HG03521 (cell line): ENCODE measurements at regions not wholly inside any gene's neighbourhood (a gene's known extent, or its start where the extent isn't known, plus 50 kb on each side); places are given as distances from the start of the nearest gene placed in this dataset.

Source experiments
- ATAC-seq: cut with Tn5 transposase; IDR thresholded peaks from one replicate; pipeline ENCODE4 v1.9.1; 2021; ENCODE audit warnings: mild to moderate bottlenecking, moderate library complexity; ENCODE audit not compliant: unreplicated experiment

GRCh38 chr2:19785867-19786266 is 115.9 kb downstream of the TTC32 start:
- no peak for ATAC-seq

GRCh38 chr2:19785447-19785846 is 116.3 kb downstream of the TTC32 start:
- ATAC-seq: no peak

- no peak for ATAC-seq
Measured at GRCh38 chr2:19784456-19784855, 117.3 kb downstream of the TTC32 start.

GRCh38 chr2:19783935-19784334 is 117.8 kb downstream of the TTC32 start:
- no peak for ATAC-seq

- no peak for ATAC-seq
Measured at GRCh38 chr2:19776941-19777514, 124.8 kb downstream of the TTC32 start.

- ATAC-seq: no peak
Measured at GRCh38 chr2:19775838-19776237, 125.9 kb downstream of the TTC32 start.

DNA sequence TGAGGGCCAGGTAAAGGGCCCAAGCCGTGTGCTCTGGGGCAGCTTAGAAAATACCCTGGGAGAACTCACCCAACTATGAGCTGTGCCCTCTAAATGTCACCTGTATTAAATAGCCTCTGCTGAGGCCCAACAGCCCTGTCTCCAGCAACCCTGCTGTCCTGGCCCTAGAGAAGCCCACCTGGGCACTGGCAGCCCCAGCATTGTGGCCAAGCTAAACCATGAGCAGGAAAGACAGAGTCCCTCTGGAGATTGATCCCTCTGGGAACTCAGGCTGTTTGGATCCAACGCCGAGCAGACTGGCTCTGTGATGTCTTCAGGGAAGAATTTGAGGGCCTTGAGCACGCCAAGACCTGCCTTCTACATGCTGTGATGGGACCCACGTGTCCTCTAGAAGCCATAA is 126.5 kb downstream of the TTC32 start:
- no peak for ATAC-seq

GRCh38 chr2:19774805-19775176 is 127.0 kb downstream of the TTC32 start:
- no peak for ATAC-seq

GRCh38 chr2:19772981-19773380 is 128.8 kb downstream of the TTC32 start:
- no peak for ATAC-seq

DNA sequence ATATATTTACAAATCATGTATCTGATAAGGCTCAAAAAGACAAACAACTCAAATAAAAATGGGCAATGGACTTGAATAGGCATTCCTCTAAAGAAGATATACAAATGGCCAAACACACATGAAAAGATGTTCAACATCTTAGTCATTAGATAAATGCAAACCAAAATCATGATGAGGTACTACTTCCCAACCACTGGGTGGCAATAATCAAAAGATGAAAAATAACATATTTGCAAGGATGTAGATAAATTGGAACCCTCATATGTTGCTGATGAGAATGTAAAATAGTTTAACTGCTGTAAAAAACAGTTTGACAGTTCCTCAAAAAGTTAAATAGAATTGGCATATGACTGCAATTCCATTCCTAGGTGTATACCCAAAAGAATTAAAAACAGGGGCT is 132.3 kb downstream of the TTC32 start:
- no peak for ATAC-seq

DNA sequence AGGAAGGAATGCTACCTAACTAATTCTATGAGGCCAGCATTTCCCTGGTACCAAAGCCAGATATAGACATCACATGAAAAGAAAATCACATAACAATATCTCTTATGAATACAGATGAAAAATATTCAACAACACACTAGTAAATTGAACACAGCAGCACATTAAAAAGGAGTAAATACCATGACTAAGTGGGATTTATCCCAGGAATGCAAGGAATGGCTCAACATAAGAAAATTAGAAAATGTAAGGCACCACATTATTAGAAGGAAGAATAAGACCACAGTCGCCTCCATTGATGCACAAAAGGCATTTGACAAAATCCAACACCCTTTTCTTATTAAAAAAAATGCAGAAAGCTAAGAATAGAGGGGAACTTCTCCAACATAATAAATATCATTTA is 133.9 kb downstream of the TTC32 start:
- no peak for ATAC-seq

DNA sequence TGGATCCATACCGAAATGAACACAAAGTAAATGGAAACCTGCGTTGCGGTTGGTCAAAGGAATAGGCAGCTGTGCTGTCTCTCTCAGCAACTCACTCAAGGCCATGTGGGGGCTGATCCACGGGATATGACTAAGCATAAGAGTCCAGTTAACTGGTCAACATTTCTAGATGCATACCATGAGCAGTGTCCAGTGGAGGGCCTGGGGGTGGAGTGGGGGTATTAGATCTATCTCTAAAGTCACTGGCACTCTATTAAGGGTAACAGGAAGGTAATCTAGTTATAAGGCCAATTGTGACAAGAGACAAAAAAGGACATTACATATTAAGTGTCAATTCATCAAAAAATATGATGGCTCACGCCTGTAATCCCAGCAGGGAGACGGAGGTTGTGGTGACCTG is 136.8 kb downstream of the TTC32 start:
- ATAC-seq: no peak

GRCh38 chr2:19763731-19764130 is 138.1 kb downstream of the TTC32 start:
- ATAC-seq: no peak

- ATAC-seq: no peak
Measured at GRCh38 chr2:19762959-19763605, 138.7 kb downstream of the TTC32 start.

GRCh38 chr2:19762142-19762541 is 139.6 kb downstream of the TTC32 start:
- ATAC-seq: no peak

DNA sequence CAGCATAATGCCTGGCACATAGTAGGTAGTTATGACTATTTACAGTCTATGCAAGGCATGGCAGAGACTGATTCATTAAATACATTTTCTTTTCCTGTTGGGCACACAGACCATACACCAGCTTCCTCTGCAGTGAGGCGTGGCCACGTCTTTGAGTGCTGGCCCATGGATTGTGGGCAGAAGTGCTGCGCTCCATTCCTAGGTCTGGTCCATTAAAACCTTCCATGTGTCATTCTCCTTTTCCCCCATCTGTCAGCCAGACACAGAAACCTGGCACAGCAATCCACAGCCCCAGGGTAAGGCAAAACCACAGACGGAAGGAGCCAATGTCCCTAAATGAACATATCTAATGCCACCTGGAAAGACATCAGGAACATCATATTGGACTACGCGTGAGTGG is 141.9 kb downstream of the TTC32 start:
- no peak for ATAC-seq

- no peak for ATAC-seq
Measured at GRCh38 chr2:19758658-19759057, 143.1 kb downstream of the TTC32 start.

GRCh38 chr2:19757586-19757985 is 144.2 kb downstream of the TTC32 start:
- ATAC-seq: no peak

DNA sequence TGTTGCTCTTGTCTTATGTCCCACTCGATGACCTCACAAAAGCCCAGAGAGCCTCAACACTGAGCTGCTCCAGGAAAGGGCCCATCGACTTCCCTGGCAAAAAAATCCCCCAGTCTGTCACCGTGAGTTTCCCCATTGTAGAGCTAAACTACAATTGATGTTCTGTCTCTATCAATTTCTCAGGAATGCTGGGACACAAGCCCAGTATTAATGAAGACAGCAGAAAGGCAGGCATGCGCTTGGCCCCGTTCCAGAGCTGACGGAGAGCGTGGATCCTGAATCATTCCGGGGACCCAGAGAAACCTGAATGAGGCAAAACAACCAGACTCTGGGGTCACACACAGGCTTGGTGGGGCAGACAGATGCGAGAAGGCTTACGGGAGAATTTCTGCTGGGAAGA is 146.9 kb downstream of the TTC32 start:
- no peak for ATAC-seq

- ATAC-seq: no peak
Measured at GRCh38 chr2:19753818-19754217, 148.0 kb downstream of the TTC32 start.

DNA sequence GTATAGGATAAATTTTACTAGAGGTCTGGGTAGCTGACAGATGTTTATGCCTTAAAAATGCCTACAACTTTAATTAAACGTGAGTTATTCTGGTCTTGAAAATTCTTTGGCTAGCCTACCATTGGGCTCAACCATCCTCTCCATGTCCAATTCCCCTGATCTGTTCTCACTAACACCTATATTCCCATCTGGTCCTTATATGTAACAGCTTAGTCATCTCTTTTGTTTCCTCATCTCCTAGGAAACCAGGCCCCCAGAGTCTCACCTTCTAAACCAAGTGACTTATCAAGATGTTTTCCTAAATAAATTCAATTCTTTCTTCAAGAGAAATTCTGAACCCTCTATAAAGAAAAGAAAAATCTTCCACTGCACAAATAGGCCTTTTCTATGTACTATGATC is 148.5 kb downstream of the TTC32 start:
- no peak for ATAC-seq

GRCh38 chr2:19752500-19752899 is 149.3 kb downstream of the TTC32 start:
- ATAC-seq: no peak

DNA sequence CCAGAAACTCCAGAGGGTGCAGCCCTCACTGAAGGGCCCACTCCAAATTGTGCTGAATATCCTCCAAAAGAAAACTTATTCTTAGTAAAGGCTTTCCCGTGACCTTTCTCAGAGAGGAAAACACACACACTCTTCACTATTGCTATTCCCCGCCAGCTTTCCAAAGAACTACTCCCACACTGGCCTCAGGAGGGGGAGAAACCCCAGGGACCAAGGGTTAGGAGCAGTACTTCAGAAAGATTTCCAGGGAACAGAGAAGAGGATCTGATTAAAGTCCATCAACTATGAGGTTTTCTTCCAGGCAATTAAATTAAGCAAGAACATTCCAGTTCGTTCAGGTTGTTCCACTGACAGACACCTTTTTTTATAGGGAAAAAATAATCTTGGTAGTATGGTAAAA is 150.2 kb downstream of the TTC32 start:
- ATAC-seq: no peak
